ENCODE measurements at regions not wholly inside any gene's neighbourhood (a gene's known extent, or its start where the extent isn't known, plus 50 kb on each side); places are given as distances from the start of the nearest gene placed in this dataset.

GRCh38 chr9:3578786-3579185, 53.0 kb upstream of the RFX3 start:
- Histone ChIP-seq H3K27ac (ENCODE audit: control insufficient read depth, insufficient read depth) (no peak overlapping the region), H3K4me2 (ENCODE audit: control insufficient read depth, insufficient read depth) (no peak overlapping the region), H3K9ac (ENCODE audit: control insufficient read depth, insufficient read depth, low read length) (no peak overlapping the region), H3K4me3 (no peak overlapping the region), H3K9me3 (replicated peaks; ENCODE audit: control insufficient read depth, insufficient read depth, low read length) (no peaks in the 10 kb centered on the region; the same call in 1 of the 3 replicates), H2AFZ (ENCODE audit: control insufficient read depth, low read depth, low read length) (no peak overlapping the region), H3K4me1 (ENCODE audit: control insufficient read depth, insufficient read depth, low read length) (no peaks in the 10 kb centered on the region), H3K36me3 (ENCODE audit: control insufficient read depth in 2 of 2, insufficient read depth in 2 of 2, low read length in 1 of 2) (no peaks in the 10 kb centered on the region), H3K27me3 (replicated peaks in 1 of 2; ENCODE audit: control insufficient read depth in 2 of 2, insufficient read depth in 2 of 2, low read length in 1 of 2) (no peaks in the 10 kb centered on the region), H3K79me2 (ENCODE audit: control insufficient read depth, insufficient read depth, low read length) (no peaks in the 10 kb centered on the region), H4K20me1 (ENCODE audit: control insufficient read depth, insufficient read depth) (no peaks in the 10 kb centered on the region)
- intact Hi-C loops (cut with micrococcal nuclease; ENCODE audit: unreplicated experiment) = no loop called here
- ChIA-PET CTCF (interaction anchor here (1.1 kb wide), 2 partner anchors 14 to 111 kb away, joined by 3 read pairs; no protein-coding TSS in a partner anchor), POLR2A (no interaction called here), SMC1A (ENCODE audit: uncharacterized antibody, unreplicated experiment) (no interaction called here), RAD21 (ENCODE audit: unreplicated experiment) (no interaction called here)
- ATAC-seq (no peak; the same call in 2 of the 3 replicates), DNase-seq (ENCODE audit: low read depth, low spot score) (no peak), FAIRE-seq (peak; percentile 56)
- no TSS peak for BruUV-seq (replicated peaks)
- in situ Hi-C loops (cut with MboI) = no loop called here
- 100% methylated on average over 2 of the region's 2 CpGs for WGBS (ENCODE audit: insufficient coverage, insufficient replicate concordance, low lambda C conversion rate, missing lambda C conversion rate)
- no peak for TF ChIP-seq TCF7 (IDR thresholded peaks at IDR 0.05; ENCODE audit: borderline replicate concordance)
- TF ChIP-seq KLF5 (IDR thresholded peaks at IDR 0.05; ENCODE audit: partially characterized antibody) = no peak

- SMC1A ChIA-PET (ENCODE audit: uncharacterized antibody, unreplicated experiment) = interaction anchor here (0.6 to 0.8 kb wide), 2 partner anchors 9 to 334 kb away, joined by 3 read pairs; no protein-coding TSS in a partner anchor
- 87% methylated on average over 7 of the region's 7 CpGs for WGBS (ENCODE audit: insufficient coverage, insufficient replicate concordance, low lambda C conversion rate, missing lambda C conversion rate)
- Histone ChIP-seq H3K9me3 (replicated peaks; ENCODE audit: control insufficient read depth, insufficient read depth, low read length) (no peaks in the 10 kb centered on the region; the same call in 1 of the 3 replicates), H4K20me1 (ENCODE audit: control insufficient read depth, insufficient read depth) (no peaks in the 10 kb centered on the region), H3K9ac (ENCODE audit: control insufficient read depth, insufficient read depth, low read length) (no peak overlapping the region), H2AFZ (ENCODE audit: control insufficient read depth, low read depth, low read length) (no peak overlapping the region), H3K79me2 (ENCODE audit: control insufficient read depth, insufficient read depth, low read length) (no peaks in the 10 kb centered on the region), H3K27ac (ENCODE audit: control insufficient read depth, insufficient read depth) (no peak overlapping the region), H3K4me1 (ENCODE audit: control insufficient read depth, insufficient read depth, low read length) (no peaks in the 10 kb centered on the region), H3K4me2 (ENCODE audit: control insufficient read depth, insufficient read depth) (no peak overlapping the region), H3K4me3 (no peak overlapping the region), H3K27me3 (replicated peaks in 1 of 2; ENCODE audit: control insufficient read depth in 2 of 2, insufficient read depth in 2 of 2, low read length in 1 of 2) (no peaks in the 10 kb centered on the region), H3K36me3 (ENCODE audit: control insufficient read depth in 2 of 2, insufficient read depth in 2 of 2, low read length in 1 of 2) (no peaks in the 10 kb centered on the region)
- no peak for TF ChIP-seq USF2 (IDR thresholded peaks at IDR 0.05; ENCODE audit: borderline replicate concordance, low read depth, low read length)
- FAIRE-seq (no peak), DNase-seq (ENCODE audit: low read depth, low spot score) (no peak), ATAC-seq (no peak)
- CTCF ChIA-PET = interaction anchor here (0.7 to 1.2 kb wide), 2 partner anchors 30 to 135 kb away, joined by 3 read pairs; no protein-coding TSS in a partner anchor
- in situ Hi-C loops (cut with MboI) = no loop called here
- POLR2A ChIA-PET = no interaction called here
- intact Hi-C loops (cut with micrococcal nuclease; ENCODE audit: unreplicated experiment) = no loop called here
- RAD21 ChIA-PET (ENCODE audit: unreplicated experiment) = no interaction called here
- BruUV-seq (replicated peaks) = no TSS peak
Measured at GRCh38 chr9:3576328-3576727, 50.5 kb upstream of the RFX3 start.
